ENCODE measurements at regions not wholly inside any gene's neighbourhood (a gene's known extent, or its start where the extent isn't known, plus 50 kb on each side); places are given as distances from the start of the nearest gene placed in this dataset.

- peaks cover 0 to 14% (median 6%) of the 10 kb centered on the region in 7 donors for H3K9me3 Mint-ChIP-seq
- no peaks in the 10 kb centered on the region for H3K36me3 Mint-ChIP-seq
- H3K27ac Mint-ChIP-seq, result no peak overlapping the region
- Histone ChIP-seq H3K36me3 (ENCODE audit: control insufficient read depth, insufficient read depth, low read length) (no peaks in the 10 kb centered on the region), H3K4me1 (ENCODE audit: control insufficient read depth, insufficient read depth, low read length, poor library complexity, severe bottlenecking) (no peaks in the 10 kb centered on the region), H3K27ac (ENCODE audit: insufficient read depth, low read length, poor library complexity, severe bottlenecking) (no peak overlapping the region), H3K27me3 (ENCODE audit: control insufficient read depth, insufficient read depth, low read length) (no peaks in the 10 kb centered on the region), H3K4me3 (ENCODE audit: low read depth, low read length) (no peak overlapping the region), H3K9me3 (ENCODE audit: control insufficient read depth in 2 of 2, low read length in 2 of 2) (peaks cover 0 to 10% of the 10 kb centered on the region in 2 experiments)
- ATAC-seq (ENCODE audit: low read depth in 2 of 2) (no peak), DNase-seq (no peak)
- H3K4me3 Mint-ChIP-seq, result no peak overlapping the region
- no peaks in the 10 kb centered on the region for H3K27me3 Mint-ChIP-seq
- no peaks in the 10 kb centered on the region for H3K4me1 Mint-ChIP-seq
Observed at GRCh38 chr11:39190751-39191150, 2268.7 kb downstream of the LRRC4C start.

GRCh38 chr11:39177678-39178077 is 2281.8 kb downstream of the LRRC4C start:
- no peaks in the 10 kb centered on the region for H3K27me3 Mint-ChIP-seq
- no peak overlapping the region for H3K4me3 Mint-ChIP-seq

GRCh38 chr11:39174965-39175364 is 2284.5 kb downstream of the LRRC4C start:
- Mint-ChIP-seq H3K27me3 (no peaks in the 10 kb centered on the region), H3K27ac (no peak overlapping the region), H3K4me3 (no peak overlapping the region), H3K4me1 (no peaks in the 10 kb centered on the region), H3K36me3 (no peaks in the 10 kb centered on the region), H3K9me3 (peaks cover 6 to 22% (median 7%) of the 10 kb centered on the region in 7 donors)
- Histone ChIP-seq H3K4me3 (ENCODE audit: low read depth, low read length) (no peak overlapping the region), H3K9me3 (ENCODE audit: control insufficient read depth in 2 of 2, low read length in 2 of 2) (peaks cover 0 to 4% of the 10 kb centered on the region in 2 experiments), H3K4me1 (ENCODE audit: control insufficient read depth, insufficient read depth, low read length, poor library complexity, severe bottlenecking) (no peaks in the 10 kb centered on the region), H3K36me3 (ENCODE audit: control insufficient read depth, insufficient read depth, low read length) (no peaks in the 10 kb centered on the region), H3K27ac (ENCODE audit: insufficient read depth, low read length, poor library complexity, severe bottlenecking) (no peak overlapping the region), H3K27me3 (ENCODE audit: control insufficient read depth, insufficient read depth, low read length) (no peaks in the 10 kb centered on the region)
- DNase-seq (no peak), ATAC-seq (ENCODE audit: low read depth in 2 of 2) (no peak)

More at GRCh38 chr11:39177678-39178077, 2281.8 kb downstream of the LRRC4C start:
- H3K9me3 Mint-ChIP-seq, result peaks cover 2 to 21% (median 6%) of the 10 kb centered on the region in 7 donors
- H3K27me3 ChIP-seq (ENCODE audit: control insufficient read depth, insufficient read depth, low read length), result no peaks in the 10 kb centered on the region
- no peak overlapping the region for H3K4me3 ChIP-seq (ENCODE audit: low read depth, low read length)
- no peaks in the 10 kb centered on the region for H3K36me3 Mint-ChIP-seq
- no peaks in the 10 kb centered on the region for H3K4me1 Mint-ChIP-seq
- H3K27ac ChIP-seq (ENCODE audit: insufficient read depth, low read length, poor library complexity, severe bottlenecking), result no peak overlapping the region
- no peaks in the 10 kb centered on the region for H3K4me1 ChIP-seq (ENCODE audit: control insufficient read depth, insufficient read depth, low read length, poor library complexity, severe bottlenecking)
- H3K36me3 ChIP-seq (ENCODE audit: control insufficient read depth, insufficient read depth, low read length), result no peaks in the 10 kb centered on the region
- peaks cover 0 to 4% of the 10 kb centered on the region in 2 experiments for H3K9me3 ChIP-seq (ENCODE audit: control insufficient read depth in 2 of 2, low read length in 2 of 2)
- no peak for ATAC-seq (ENCODE audit: low read depth in 2 of 2)
- no peak for DNase-seq
- H3K27ac Mint-ChIP-seq, result no peak overlapping the region

- H3K27me3 Mint-ChIP-seq, result no peaks in the 10 kb centered on the region
- H3K36me3 Mint-ChIP-seq, result no peaks in the 10 kb centered on the region
- ATAC-seq (ENCODE audit: low read depth in 2 of 2), result no peak
- H3K27ac Mint-ChIP-seq, result no peak overlapping the region
- no peaks in the 10 kb centered on the region for H3K27me3 ChIP-seq (ENCODE audit: control insufficient read depth, insufficient read depth, low read length)
- H3K4me1 Mint-ChIP-seq, result no peaks in the 10 kb centered on the region
- no peak overlapping the region for H3K4me3 ChIP-seq (ENCODE audit: low read depth, low read length)
- H3K4me1 ChIP-seq (ENCODE audit: control insufficient read depth, insufficient read depth, low read length, poor library complexity, severe bottlenecking), result no peaks in the 10 kb centered on the region
- H3K9me3 ChIP-seq (ENCODE audit: control insufficient read depth in 2 of 2, low read length in 2 of 2), result peaks cover 0 to 4% of the 10 kb centered on the region in 2 experiments
- no peak overlapping the region for H3K4me3 Mint-ChIP-seq
- H3K9me3 Mint-ChIP-seq, result peaks cover 5 to 23% (median 8%) of the 10 kb centered on the region in 7 donors
- H3K27ac ChIP-seq (ENCODE audit: insufficient read depth, low read length, poor library complexity, severe bottlenecking), result no peak overlapping the region
- no peaks in the 10 kb centered on the region for H3K36me3 ChIP-seq (ENCODE audit: control insufficient read depth, insufficient read depth, low read length)
- no peak for DNase-seq
Observed at GRCh38 chr11:39174196-39174595, 2285.3 kb downstream of the LRRC4C start.

- H3K27me3 ChIP-seq (ENCODE audit: control insufficient read depth, insufficient read depth, low read length), result no peaks in the 10 kb centered on the region
- no peak overlapping the region for H3K4me3 Mint-ChIP-seq
- no peaks in the 10 kb centered on the region for H3K36me3 ChIP-seq (ENCODE audit: control insufficient read depth, insufficient read depth, low read length)
- H3K4me1 Mint-ChIP-seq, result no peaks in the 10 kb centered on the region
- no peak overlapping the region for H3K27ac ChIP-seq (ENCODE audit: insufficient read depth, low read length, poor library complexity, severe bottlenecking)
- no peak overlapping the region for H3K27ac Mint-ChIP-seq
- no peak for ATAC-seq (ENCODE audit: low read depth in 2 of 2)
- peaks cover 0 to 13% (median 3%) of the 10 kb centered on the region in 7 donors for H3K9me3 Mint-ChIP-seq
- H3K27me3 Mint-ChIP-seq, result no peaks in the 10 kb centered on the region
- no peak overlapping the region for H3K4me3 ChIP-seq (ENCODE audit: low read depth, low read length)
- H3K36me3 Mint-ChIP-seq, result no peaks in the 10 kb centered on the region
- H3K4me1 ChIP-seq (ENCODE audit: control insufficient read depth, insufficient read depth, low read length, poor library complexity, severe bottlenecking), result no peaks in the 10 kb centered on the region
- H3K9me3 ChIP-seq (ENCODE audit: control insufficient read depth in 2 of 2, low read length in 2 of 2), result peaks cover 5% of the 10 kb centered on the region in 2 experiments
- no peak for DNase-seq
Observed at GRCh38 chr11:39165021-39165420, 2294.4 kb downstream of the LRRC4C start.

- Mint-ChIP-seq H3K36me3 (no peaks in the 10 kb centered on the region), H3K4me3 (no peak overlapping the region), H3K27me3 (no peaks in the 10 kb centered on the region), H3K4me1 (no peaks in the 10 kb centered on the region), H3K27ac (no peak overlapping the region), H3K9me3 (peaks cover 0 to 35% (median 9%) of the 10 kb centered on the region in 7 donors)
- H3K27ac ChIP-seq (ENCODE audit: insufficient read depth, low read length, poor library complexity, severe bottlenecking), result no peak overlapping the region
- no peak for ATAC-seq (ENCODE audit: low read depth in 2 of 2)
- no peaks in the 10 kb centered on the region for H3K4me1 ChIP-seq (ENCODE audit: control insufficient read depth, insufficient read depth, low read length, poor library complexity, severe bottlenecking)
- H3K4me3 ChIP-seq (ENCODE audit: low read depth, low read length), result no peak overlapping the region
- H3K27me3 ChIP-seq (ENCODE audit: control insufficient read depth, insufficient read depth, low read length), result no peaks in the 10 kb centered on the region
- DNase-seq, result no peak
- H3K9me3 ChIP-seq (ENCODE audit: control insufficient read depth in 2 of 2, low read length in 2 of 2), result peaks cover 3 to 4% of the 10 kb centered on the region in 2 experiments
- no peaks in the 10 kb centered on the region for H3K36me3 ChIP-seq (ENCODE audit: control insufficient read depth, insufficient read depth, low read length)
Observed at GRCh38 chr11:39149214-39149613, 2310.2 kb downstream of the LRRC4C start.

GRCh38 chr11:39145346-39145745 is 2314.1 kb downstream of the LRRC4C start:
- H3K4me1 Mint-ChIP-seq, result no peaks in the 10 kb centered on the region
- H3K4me3 Mint-ChIP-seq, result no peak overlapping the region
- Histone ChIP-seq H3K4me3 (ENCODE audit: low read depth, low read length) (no peak overlapping the region), H3K27me3 (ENCODE audit: control insufficient read depth, insufficient read depth, low read length) (no peaks in the 10 kb centered on the region), H3K4me1 (ENCODE audit: control insufficient read depth, insufficient read depth, low read length, poor library complexity, severe bottlenecking) (no peaks in the 10 kb centered on the region), H3K9me3 (ENCODE audit: control insufficient read depth in 2 of 2, low read length in 2 of 2) (peaks cover 3 to 4% of the 10 kb centered on the region in 2 experiments), H3K36me3 (ENCODE audit: control insufficient read depth, insufficient read depth, low read length) (no peaks in the 10 kb centered on the region), H3K27ac (ENCODE audit: insufficient read depth, low read length, poor library complexity, severe bottlenecking) (no peak overlapping the region)
- H3K27me3 Mint-ChIP-seq, result no peaks in the 10 kb centered on the region
- H3K9me3 Mint-ChIP-seq, result peaks cover 1 to 27% (median 9%) of the 10 kb centered on the region in 7 donors
- no peak overlapping the region for H3K27ac Mint-ChIP-seq
- H3K36me3 Mint-ChIP-seq, result no peaks in the 10 kb centered on the region
- DNase-seq (no peak), ATAC-seq (ENCODE audit: low read depth in 2 of 2) (no peak)

GRCh38 chr11:39144351-39145130 is 2314.9 kb downstream of the LRRC4C start:
- Mint-ChIP-seq H3K9me3 (peaks cover 1 to 21% (median 8%) of the 10 kb centered on the region in 7 donors), H3K4me3 (no peak overlapping the region), H3K36me3 (no peaks in the 10 kb centered on the region), H3K27me3 (no peaks in the 10 kb centered on the region), H3K4me1 (no peaks in the 10 kb centered on the region), H3K27ac (no peak overlapping the region)
- H3K27ac ChIP-seq (ENCODE audit: insufficient read depth, low read length, poor library complexity, severe bottlenecking), result no peak overlapping the region
- ATAC-seq (ENCODE audit: low read depth in 2 of 2) (no peak), DNase-seq (no peak)
- H3K27me3 ChIP-seq (ENCODE audit: control insufficient read depth, insufficient read depth, low read length), result no peaks in the 10 kb centered on the region
- no peaks in the 10 kb centered on the region for H3K36me3 ChIP-seq (ENCODE audit: control insufficient read depth, insufficient read depth, low read length)
- no peak overlapping the region for H3K4me3 ChIP-seq (ENCODE audit: low read depth, low read length)
- no peaks in the 10 kb centered on the region for H3K4me1 ChIP-seq (ENCODE audit: control insufficient read depth, insufficient read depth, low read length, poor library complexity, severe bottlenecking)
- peaks cover 3% of the 10 kb centered on the region in 2 experiments for H3K9me3 ChIP-seq (ENCODE audit: control insufficient read depth in 2 of 2, low read length in 2 of 2)
